Right lobe of liver (tissue), 6 donors: ENCODE measurements at regions not wholly inside any gene's neighbourhood (a gene's known extent, or its start where the extent isn't known, plus 50 kb on each side); places are given as distances from the start of the nearest gene placed in this dataset.
A peak's percentile ranks its signal among the peaks of the same experiment; 100 is the strongest.

Source experiments
- ATAC-seq, 4 donors: fragments of 200-7000 bp; cut with Tn5 transposase; one replicate each; pipeline ENCODE4 v1.9.1; 2020; ENCODE audit warnings: mild to moderate bottlenecking in 4 of 4, moderate library complexity in 4 of 4
- DNase-seq, 3 donors: peaks; one replicate each; pipeline ENCODE4 v3.0.0-alpha.2; 2020
- H3K27ac ChIP-seq, 3 donors: fragments of 200-600 bp; one replicate each; pipeline ENCODE4 v1.8.0; 2022
- H3K27me3 ChIP-seq, 2 donors: fragments of 200-600 bp; one replicate each; pipeline ENCODE4 v1.8.0; 2022
- H3K36me3 ChIP-seq, 4 donors: fragments of 200-600 bp; sonication (generic) in 1 of 4; one replicate each; pipeline versions ENCODE4 v1.5.1 to v1.8.0; 2017 to 2022; ENCODE audit warnings: control low read depth in 1 of 4
- H3K4me1 ChIP-seq, 4 donors: fragments of 200-600 bp; sonication (generic) in 1 of 4; one replicate each; pipeline versions ENCODE4 v1.5.1 to v1.8.0; 2017 to 2022; ENCODE audit warnings: control low read depth in 1 of 4
- H3K4me3 ChIP-seq, 3 donors: fragments of 200-600 bp; one replicate each; pipeline ENCODE4 v1.8.0; 2022
- H3K9me3 ChIP-seq, 4 donors: fragments of 200-600 bp; sonication (generic) in 1 of 4; one replicate each; pipeline versions ENCODE4 v1.5.1 to v1.8.0; 2017 to 2022; ENCODE audit warnings: control low read depth in 1 of 4
- CTCF ChIP-seq, 4 donors: fragments of 200-600 bp in 3 of 4; fragments of 450-650 bp in 1 of 4; IDR thresholded peaks; one replicate each; pipeline versions ENCODE4 v1.5.1 to v1.8.0; 2016 to 2022; ENCODE audit warnings: antibody characterized with exemption in 4 of 4, mild to moderate bottlenecking in 2 of 4
- POLR2A ChIP-seq: fragments of 450-650 bp; IDR thresholded peaks from one replicate; pipeline ENCODE4 v1.6.1; 2017; ENCODE audit warnings: antibody characterized with exemption, mild to moderate bottlenecking
- WGBS: methylation state at CpG from one replicate; pipeline ENCODE4 v1.1.6; 2018; ENCODE audit warnings: low coverage, low lambda C conversion rate; ENCODE audit not compliant: insufficient coverage; ENCODE audit errors: missing lambda C conversion rate; 5-methylcytosine and 5-hydroxymethylcytosine counted together
- intact Hi-C, 2 donors: fragments of 100-400 bp; cut with DNase I; formaldehyde crosslinking; loops; one replicate each; pipeline versions ENCODE4 v1.11.2 to v1.14.1; 2022
- donor health status: DM: no; HTN: yes; CAD: no.
- donor health status: DM: no; HTN: no; CAD: no.
- donor health status: DM: no; HTN: no; CAD: no.
- donor health status: DM: no; HTN: yes; CAD: no.
- donor health status: DM: no; HTN: yes; CAD: no.

- H3K27me3 ChIP-seq = no peaks in the 10 kb centered on the region
- intact Hi-C loops = no loop called here
- no peak overlapping the region for H3K27ac ChIP-seq
- no peaks in the 10 kb centered on the region for H3K36me3 ChIP-seq
- peak; percentile 43 to 88 (median 47) for ATAC-seq
- H3K4me1 ChIP-seq = peaks cover 0 to 9% (median 0%) of the 10 kb centered on the region in 4 donors
- no peaks in the 10 kb centered on the region for H3K9me3 ChIP-seq
- H3K4me3 ChIP-seq = no peak overlapping the region
- TF ChIP-seq CTCF (IDR thresholded peaks at IDR 0.05) (no peak), POLR2A (no peak)
- 20% methylated on average over 1 of the region's 1 CpG for WGBS
- DNase-seq = peak in 1 of 3 donors; percentile 55
These were observed 101.0 kb upstream of the NFIA start for GRCh38 chr1:60981357-60981756.

GRCh38 chr1:60978421-60979357, 103.7 kb upstream of the NFIA start:
- intact Hi-C loops = no loop called here
- ATAC-seq (peak; percentile 78 to 95 (median 86)), DNase-seq (peak in 2 of 3 donors; percentile 37 to 57)
- no peak overlapping the region for H3K27ac ChIP-seq
- H3K36me3 ChIP-seq = no peaks in the 10 kb centered on the region
- peaks cover 0 to 9% (median 0%) of the 10 kb centered on the region in 4 donors for H3K4me1 ChIP-seq
- H3K9me3 ChIP-seq = no peaks in the 10 kb centered on the region
- WGBS = 51% methylated on average over 2 of the region's 4 CpGs
- TF ChIP-seq POLR2A (no peak), CTCF (IDR thresholded peaks at IDR 0.05) (peak; percentile 40 to 66 (median 54))
- no peaks in the 10 kb centered on the region for H3K27me3 ChIP-seq
- no peak overlapping the region for H3K4me3 ChIP-seq

GRCh38 chr1:60977661-60978060, 104.7 kb upstream of the NFIA start:
- Histone ChIP-seq H3K4me1 (peaks cover 0 to 9% (median 0%) of the 10 kb centered on the region in 4 donors), H3K4me3 (no peak overlapping the region), H3K27ac (no peak overlapping the region), H3K9me3 (no peaks in the 10 kb centered on the region), H3K27me3 (no peaks in the 10 kb centered on the region), H3K36me3 (no peaks in the 10 kb centered on the region)
- DNase-seq = no peak
- intact Hi-C loops = no loop called here
- TF ChIP-seq POLR2A (no peak), CTCF (IDR thresholded peaks at IDR 0.05) (no peak)
- no peak for ATAC-seq

- DNase-seq (no peak), ATAC-seq (no peak)
- Histone ChIP-seq H3K27me3 (no peaks in the 10 kb centered on the region), H3K36me3 (no peaks in the 10 kb centered on the region), H3K4me1 (no peaks in the 10 kb centered on the region), H3K27ac (no peak overlapping the region), H3K4me3 (no peak overlapping the region), H3K9me3 (no peaks in the 10 kb centered on the region)
- no peak for TF ChIP-seq POLR2A
- TF ChIP-seq CTCF (IDR thresholded peaks at IDR 0.05) = no peak
- intact Hi-C loops = no loop called here
- 79% methylated on average over 5 of the region's 5 CpGs for WGBS
These were observed 107.6 kb upstream of the NFIA start for GRCh38 chr1:60974524-60975372.
